ENCODE measurements at regions not wholly inside any gene's neighbourhood (a gene's known extent, or its start where the extent isn't known, plus 50 kb on each side); places are given as distances from the start of the nearest gene placed in this dataset.

DNA sequence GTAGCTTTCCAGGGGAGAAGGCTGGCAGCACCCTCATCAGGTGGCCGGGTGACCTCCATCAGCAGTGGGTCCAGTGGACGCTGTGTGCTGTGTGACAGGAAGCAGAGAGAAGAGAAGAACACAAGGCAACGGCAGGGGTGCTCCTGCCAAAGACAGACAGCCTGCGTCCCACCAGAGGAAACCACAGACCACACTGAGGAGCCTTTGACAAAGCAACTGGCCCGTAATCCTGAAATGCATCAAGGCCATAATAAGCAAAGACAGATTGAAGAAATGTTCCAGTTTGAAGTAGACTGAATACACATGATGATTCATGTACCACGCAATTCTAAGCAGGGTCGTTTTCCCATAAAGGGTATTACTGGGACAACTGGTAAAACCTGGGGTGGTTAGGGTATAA lies 172.4 kb downstream of the FBXO15 start:
- TF ChIP-seq, protein P1, sequence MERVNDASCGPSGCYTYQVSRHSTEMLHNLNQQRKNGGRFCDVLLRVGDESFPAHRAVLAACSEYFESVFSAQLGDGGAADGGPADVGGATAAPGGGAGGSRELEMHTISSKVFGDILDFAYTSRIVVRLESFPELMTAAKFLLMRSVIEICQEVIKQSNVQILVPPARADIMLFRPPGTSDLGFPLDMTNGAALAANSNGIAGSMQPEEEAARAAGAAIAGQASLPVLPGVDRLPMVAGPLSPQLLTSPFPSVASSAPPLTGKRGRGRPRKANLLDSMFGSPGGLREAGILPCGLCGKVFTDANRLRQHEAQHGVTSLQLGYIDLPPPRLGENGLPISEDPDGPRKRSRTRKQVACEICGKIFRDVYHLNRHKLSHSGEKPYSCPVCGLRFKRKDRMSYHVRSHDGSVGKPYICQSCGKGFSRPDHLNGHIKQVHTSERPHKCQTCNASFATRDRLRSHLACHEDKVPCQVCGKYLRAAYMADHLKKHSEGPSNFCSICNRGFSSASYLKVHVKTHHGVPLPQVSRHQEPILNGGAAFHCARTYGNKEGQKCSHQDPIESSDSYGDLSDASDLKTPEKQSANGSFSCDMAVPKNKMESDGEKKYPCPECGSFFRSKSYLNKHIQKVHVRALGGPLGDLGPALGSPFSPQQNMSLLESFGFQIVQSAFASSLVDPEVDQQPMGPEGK (CRISPR knock-in tag; IDR thresholded peaks at IDR 0.05; ENCODE audit: borderline replicate concordance), result no peak
- TF ChIP-seq GLIS3 (CRISPR knock-in tag; IDR thresholded peaks at IDR 0.05) (no peak), PPARA (CRISPR knock-in tag; IDR thresholded peaks at IDR 0.05; ENCODE audit: borderline replicate concordance) (no peak), CSDC2 (CRISPR knock-in tag; IDR thresholded peaks at IDR 0.05) (no peak), ARNTL (CRISPR knock-in tag; IDR thresholded peaks at IDR 0.05; ENCODE audit: borderline replicate concordance, low read depth) (no peak), RARB (CRISPR knock-in tag; IDR thresholded peaks at IDR 0.05) (no peak), ZNF565 (CRISPR knock-in tag; conservative IDR thresholded peaks at IDR 0.05; ENCODE audit: low read depth) (no peak)
